Peyer's patch (tissue), 4 donors: ENCODE measurements at regions not wholly inside any gene's neighbourhood (a gene's known extent, or its start where the extent isn't known, plus 50 kb on each side); places are given as distances from the start of the nearest gene placed in this dataset.

ENCODE experiments used
- POLR2A ChIP-seq, 2 donors: fragments of 450-650 bp; IDR thresholded peaks; one replicate each; pipeline ENCODE4 v1.5.1; 2017; ENCODE audit warnings: antibody characterized with exemption in 2 of 2, mild to moderate bottlenecking in 2 of 2, moderate library complexity in 2 of 2
- TF ChIP-seq, protein P1 (sequence below), 6 experiments: fragments of 450-650 bp in 4 of 6; fragments of 200-600 bp in 2 of 6; sonication (generic) in 1 of 6; IDR thresholded peaks; one replicate each; pipeline ENCODE4 v1.5.1; 2017 to 2019; ENCODE audit warnings: antibody characterized with exemption in 6 of 6, mild to moderate bottlenecking in 3 of 6, moderate library complexity in 1 of 6

DNA sequence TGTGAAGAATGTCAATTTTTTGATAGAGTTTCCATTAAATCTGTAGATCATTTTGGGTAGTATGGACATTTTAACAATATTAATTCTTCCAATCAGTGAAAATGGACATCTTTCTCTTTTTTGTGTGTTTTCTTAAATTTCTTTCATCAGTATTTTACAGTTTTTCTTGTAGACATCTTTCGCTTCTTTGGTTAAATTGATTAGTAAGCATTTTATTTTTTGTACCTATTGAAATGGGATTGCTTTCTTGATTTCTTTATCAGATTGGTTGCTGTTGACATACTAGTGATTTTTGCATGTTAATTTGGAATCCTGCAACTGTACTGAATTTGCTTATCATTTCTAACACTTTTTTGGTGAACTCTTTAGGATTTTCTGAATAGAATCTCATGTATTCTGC, 683.2 kb upstream of the NCAM2 start:
- TF ChIP-seq, protein P1, sequence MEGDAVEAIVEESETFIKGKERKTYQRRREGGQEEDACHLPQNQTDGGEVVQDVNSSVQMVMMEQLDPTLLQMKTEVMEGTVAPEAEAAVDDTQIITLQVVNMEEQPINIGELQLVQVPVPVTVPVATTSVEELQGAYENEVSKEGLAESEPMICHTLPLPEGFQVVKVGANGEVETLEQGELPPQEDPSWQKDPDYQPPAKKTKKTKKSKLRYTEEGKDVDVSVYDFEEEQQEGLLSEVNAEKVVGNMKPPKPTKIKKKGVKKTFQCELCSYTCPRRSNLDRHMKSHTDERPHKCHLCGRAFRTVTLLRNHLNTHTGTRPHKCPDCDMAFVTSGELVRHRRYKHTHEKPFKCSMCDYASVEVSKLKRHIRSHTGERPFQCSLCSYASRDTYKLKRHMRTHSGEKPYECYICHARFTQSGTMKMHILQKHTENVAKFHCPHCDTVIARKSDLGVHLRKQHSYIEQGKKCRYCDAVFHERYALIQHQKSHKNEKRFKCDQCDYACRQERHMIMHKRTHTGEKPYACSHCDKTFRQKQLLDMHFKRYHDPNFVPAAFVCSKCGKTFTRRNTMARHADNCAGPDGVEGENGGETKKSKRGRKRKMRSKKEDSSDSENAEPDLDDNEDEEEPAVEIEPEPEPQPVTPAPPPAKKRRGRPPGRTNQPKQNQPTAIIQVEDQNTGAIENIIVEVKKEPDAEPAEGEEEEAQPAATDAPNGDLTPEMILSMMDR (IDR thresholded peaks at IDR 0.05): no peak
- TF ChIP-seq POLR2A (IDR thresholded peaks at IDR 0.05): no peak
